ENCODE measurements at regions not wholly inside any gene's neighbourhood (a gene's known extent, or its start where the extent isn't known, plus 50 kb on each side); places are given as distances from the start of the nearest gene placed in this dataset.

GRCh38 chr12:58068706-58069105 is 127.3 kb downstream of the ATP23 start:
- ChIA-PET POLR2A (no interaction called here), CTCF (no interaction called here)
- Histone ChIP-seq H3K4me3 (ENCODE audit: low read depth in 2 of 2, low read length in 1 of 2) (no peak overlapping the region), H3K36me3 (replicated peaks in 1 of 2; ENCODE audit: control insufficient read depth in 1 of 2, insufficient read depth in 2 of 2, low read length in 1 of 2) (no peaks in the 10 kb centered on the region), H2AFZ (ENCODE audit: low read depth) (no peak overlapping the region), H4K20me1 (ENCODE audit: insufficient read depth) (no peaks in the 10 kb centered on the region), H3K27me3 (ENCODE audit: insufficient read depth) (no peaks in the 10 kb centered on the region), H3K9ac (no peak overlapping the region), H3K4me2 (no peak overlapping the region), H3K79me2 (ENCODE audit: insufficient read depth) (no peaks in the 10 kb centered on the region), H3K9me2 (no peaks in the 10 kb centered on the region), H3F3A (replicated peaks; ENCODE audit: insufficient read depth) (no peaks in the 10 kb centered on the region), H3K4me1 (ENCODE audit: control insufficient read depth in 1 of 2, insufficient read depth in 2 of 2, low read depth in 1 of 2, low read length in 1 of 2) (no peaks in the 10 kb centered on the region), H3K9me3 (no peaks in the 10 kb centered on the region), H3K27ac (ENCODE audit: low read depth in 2 of 2, low read length in 1 of 2) (no peak overlapping the region)
- TF ChIP-seq NFIC (IDR thresholded peaks at IDR 0.05; ENCODE audit: borderline replicate concordance) (no peak), YY1 (IDR thresholded peaks at IDR 0.05; ENCODE audit: low read depth) (no peak), TAF1 (IDR thresholded peaks at IDR 0.05; ENCODE audit: borderline replicate concordance, low read depth, low read length) (no peak), REST (IDR thresholded peaks at IDR 0.05; ENCODE audit: low read depth, low read length) (no peak), EZH2phosphoT487 (IDR thresholded peaks at IDR 0.05; ENCODE audit: borderline replicate concordance, low read depth) (no peak)
- TF ChIP-seq, protein P1, sequence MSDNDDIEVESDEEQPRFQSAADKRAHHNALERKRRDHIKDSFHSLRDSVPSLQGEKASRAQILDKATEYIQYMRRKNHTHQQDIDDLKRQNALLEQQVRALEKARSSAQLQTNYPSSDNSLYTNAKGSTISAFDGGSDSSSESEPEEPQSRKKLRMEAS (IDR thresholded peaks at IDR 0.05; ENCODE audit: low read depth) = no peak
- no peak for DNase-seq

GRCh38 chr12:58069268-58069963 is 128.0 kb downstream of the ATP23 start:
- ChIA-PET POLR2A (no interaction called here), CTCF (no interaction called here)
- no peaks in the 10 kb centered on the region for H3K36me3 ChIP-seq (replicated peaks in 1 of 2; ENCODE audit: control insufficient read depth in 1 of 2, insufficient read depth in 2 of 2, low read length in 1 of 2)
- no peaks in the 10 kb centered on the region for H3K9me2 ChIP-seq
- WGBS (ENCODE audit: low lambda C conversion rate) = 30% methylated on average over 2 of the region's 2 CpGs
- no peaks in the 10 kb centered on the region for H3F3A ChIP-seq (replicated peaks; ENCODE audit: insufficient read depth)
- no peak overlapping the region for H3K4me3 ChIP-seq (ENCODE audit: low read depth in 2 of 2, low read length in 1 of 2)
- no peaks in the 10 kb centered on the region for H3K4me1 ChIP-seq (ENCODE audit: control insufficient read depth in 1 of 2, insufficient read depth in 2 of 2, low read depth in 1 of 2, low read length in 1 of 2)
- H3K9ac ChIP-seq = no peak overlapping the region
- no peaks in the 10 kb centered on the region for H3K9me3 ChIP-seq
- no peaks in the 10 kb centered on the region for H3K27me3 ChIP-seq (ENCODE audit: insufficient read depth)
- H2AFZ ChIP-seq (ENCODE audit: low read depth) = no peak overlapping the region
- H3K27ac ChIP-seq (ENCODE audit: low read depth in 2 of 2, low read length in 1 of 2) = no peak overlapping the region
- no peak for DNase-seq
- no peaks in the 10 kb centered on the region for H4K20me1 ChIP-seq (ENCODE audit: insufficient read depth)
- H3K79me2 ChIP-seq (ENCODE audit: insufficient read depth) = no peaks in the 10 kb centered on the region
- H3K4me2 ChIP-seq = no peak overlapping the region
- TF ChIP-seq, protein P1 (IDR thresholded peaks at IDR 0.05; ENCODE audit: low read depth) = no peak
- TF ChIP-seq EZH2phosphoT487 (IDR thresholded peaks at IDR 0.05; ENCODE audit: borderline replicate concordance, low read depth) (no peak), MXI1 (IDR thresholded peaks at IDR 0.05; ENCODE audit: low read depth, low read length) (no peak), SIN3A (IDR thresholded peaks at IDR 0.05; ENCODE audit: borderline replicate concordance, low read depth, low read length) (no peak), YY1 (IDR thresholded peaks at IDR 0.05; ENCODE audit: low read depth) (no peak), RXRA (IDR thresholded peaks at IDR 0.05; ENCODE audit: borderline replicate concordance, low read depth) (no peak), CTCF (IDR thresholded peaks at IDR 0.05) (no peak), EP300 (IDR thresholded peaks at IDR 0.05; ENCODE audit: borderline replicate concordance in 1 of 2, low read depth in 1 of 2, low read length in 1 of 2) (no peak), MEF2A (IDR thresholded peaks at IDR 0.05; ENCODE audit: borderline replicate concordance, low read depth) (no peak), RCOR1 (IDR thresholded peaks at IDR 0.05; ENCODE audit: low read length) (no peak), USF1 (IDR thresholded peaks at IDR 0.05; ENCODE audit: borderline replicate concordance, low read depth) (no peak), SMC3 (IDR thresholded peaks at IDR 0.05; ENCODE audit: low read depth, low read length) (no peak), JUND (IDR thresholded peaks at IDR 0.05) (no peak), NRF1 (IDR thresholded peaks at IDR 0.05; ENCODE audit: low read depth, low read length) (no peak), FOXJ3 (CRISPR knock-in tag; IDR thresholded peaks at IDR 0.05) (no peak), GATA2 (CRISPR knock-in tag; IDR thresholded peaks at IDR 0.05) (no peak)
- TF ChIP-seq, protein P2, sequence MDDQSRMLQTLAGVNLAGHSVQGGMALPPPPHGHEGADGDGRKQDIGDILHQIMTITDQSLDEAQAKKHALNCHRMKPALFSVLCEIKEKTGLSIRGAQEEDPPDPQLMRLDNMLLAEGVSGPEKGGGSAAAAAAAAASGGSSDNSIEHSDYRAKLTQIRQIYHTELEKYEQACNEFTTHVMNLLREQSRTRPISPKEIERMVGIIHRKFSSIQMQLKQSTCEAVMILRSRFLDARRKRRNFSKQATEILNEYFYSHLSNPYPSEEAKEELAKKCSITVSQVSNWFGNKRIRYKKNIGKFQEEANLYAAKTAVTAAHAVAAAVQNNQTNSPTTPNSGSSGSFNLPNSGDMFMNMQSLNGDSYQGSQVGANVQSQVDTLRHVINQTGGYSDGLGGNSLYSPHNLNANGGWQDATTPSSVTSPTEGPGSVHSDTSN (IDR thresholded peaks at IDR 0.05) = no peak
